Caco-2 (cell line): ENCODE measurements at regions not wholly inside any gene's neighbourhood (a gene's known extent, or its start where the extent isn't known, plus 50 kb on each side); places are given as distances from the start of the nearest gene placed in this dataset.
"Not testable (repeated sequence)": the region's sequence is repeated elsewhere in the genome, so short reads cannot be mapped to it uniquely, and the experiment has no call there.

Experiments used
- BruUV-seq: library from RNA; stranded (reverse); fragments of 400-500 nt; replicated peaks from 2 replicates; lab custom pipeline; 2021; lab: Mats Ljungman, UMichigan
- CTCF ChIA-PET: fragments of 300-600 bp; sonication (Branson Sonifier 250); formaldehyde crosslinking; loops from one replicate; lab custom pipeline; 2022; ENCODE audit warnings: antibody characterized with exemption; lab: Charles Lee
- POLR2A ChIA-PET: fragments of 300-600 bp; sonication (Branson Sonifier 250); formaldehyde crosslinking; loops from one replicate; lab custom pipeline; 2022; ENCODE audit warnings: antibody characterized with exemption; lab: Charles Lee
- DNase-seq, 2 experiments: peaks; one replicate each; pipeline versions ENCODE4 v3.0.0 to v3.0.0-alpha.2; 2020 to 2022
- H3K27me3 ChIP-seq: replicated peaks from 2 replicates; pipeline ENCODE4 v1.6.0; 2011; ENCODE audit warnings: low read length; ENCODE audit not compliant: control insufficient read depth, insufficient read depth
- H3K36me3 ChIP-seq: 2 replicates; pipeline ENCODE4 v1.5.1; 2011; ENCODE audit warnings: low read length; ENCODE audit not compliant: control insufficient read depth, insufficient read depth
- H3K4me1 ChIP-seq: fragments of 250-450 bp; sonication (Bioruptor Pico); 2 replicates; pipeline ENCODE4 v1.5.1; 2020; ENCODE audit warnings: mild to moderate bottlenecking
- H3K4me3 ChIP-seq: 2 replicates; pipeline ENCODE4 v1.5.1; 2011; ENCODE audit warnings: low read depth, mild to moderate bottlenecking, control low read depth, low read length
- H3K9me3 ChIP-seq: fragments of 250-450 bp; sonication (Bioruptor Pico); 2 replicates; pipeline ENCODE4 v1.5.1; 2020; ENCODE audit warnings: mild to moderate bottlenecking, moderate library complexity
- H3K27ac Mint-ChIP-seq: one replicate; pipeline ENCODE4 v1.8.0; 2022; ENCODE audit warnings: mixed read lengths; ENCODE audit not compliant: unreplicated experiment
- H3K27me3 Mint-ChIP-seq: one replicate; pipeline ENCODE4 v1.8.0; 2022; ENCODE audit warnings: mixed read lengths; ENCODE audit not compliant: insufficient read depth, unreplicated experiment
- H3K36me3 Mint-ChIP-seq: one replicate; pipeline ENCODE4 v1.8.0; 2022; ENCODE audit warnings: mild to moderate bottlenecking, mixed read lengths; ENCODE audit not compliant: insufficient read depth, unreplicated experiment
- H3K4me1 Mint-ChIP-seq: one replicate; pipeline ENCODE4 v1.8.0; 2022; ENCODE audit warnings: low read depth, mixed read lengths; ENCODE audit not compliant: unreplicated experiment
- H3K4me3 Mint-ChIP-seq: one replicate; pipeline ENCODE4 v1.8.0; 2022; ENCODE audit warnings: mild to moderate bottlenecking, moderate library complexity, mixed read lengths; ENCODE audit not compliant: unreplicated experiment
- H3K9me3 Mint-ChIP-seq: one replicate; pipeline ENCODE4 v1.8.0; 2022; ENCODE audit warnings: mixed read lengths; ENCODE audit not compliant: unreplicated experiment
- CTCF ChIP-seq, 2 experiments: fragments of 200-600 bp in 1 of 2; IDR thresholded peaks; 1 replicate in 1 of 2; 2 replicates in 1 of 2; pipeline versions ENCODE4 v1.5.1 to v1.8.0; 2011 to 2022; ENCODE audit warnings: antibody characterized with exemption in 1 of 2, control low read depth in 1 of 2, inconsistent platforms in 1 of 2, low read depth in 1 of 2, low read length in 1 of 2, mild to moderate bottlenecking in 1 of 2, moderate library complexity in 1 of 2; ENCODE audit not compliant: insufficient read depth in 1 of 2, severe bottlenecking in 1 of 2, unreplicated experiment in 1 of 2
- intact Hi-C: fragments of 100-400 bp; cut with micrococcal nuclease; formaldehyde crosslinking; loops from one replicate; pipeline ENCODE4 v1.10.0; 2022; ENCODE audit not compliant: unreplicated experiment

- DNase-seq: no peak
- Histone ChIP-seq H3K27me3 (no peaks in the 10 kb centered on the region), H3K4me1 (no peaks in the 10 kb centered on the region), H3K36me3 (no peaks in the 10 kb centered on the region), H3K9me3 (no peaks in the 10 kb centered on the region), H3K4me3 (no peak overlapping the region)
- no peak overlapping the region for H3K4me3 Mint-ChIP-seq
- intact Hi-C loops: no loop called here
- H3K27me3 Mint-ChIP-seq: peaks cover 16% of the 10 kb centered on the region
- BruUV-seq: no TSS peak
- H3K27ac Mint-ChIP-seq: no peak overlapping the region
- no peaks in the 10 kb centered on the region for H3K9me3 Mint-ChIP-seq
- TF ChIP-seq CTCF (IDR thresholded peaks at IDR 0.05; ENCODE audit: insufficient read depth in 1 of 2, low read depth in 1 of 2, low read length in 1 of 2, severe bottlenecking in 1 of 2, unreplicated experiment in 1 of 2): no peak
- POLR2A ChIA-PET: no interaction called here
- no peaks in the 10 kb centered on the region for H3K36me3 Mint-ChIP-seq
- CTCF ChIA-PET: no interaction called here
- H3K4me1 Mint-ChIP-seq: no peaks in the 10 kb centered on the region
Measured at GRCh38 chr9:33662871-33663270, 132.5 kb upstream of the PRSS3 start.

- Mint-ChIP-seq H3K4me3 (peak overlapping the region; percentile 82), H3K27me3 (peaks cover 43% of the 10 kb centered on the region)
- intact Hi-C loops, H3K4me1 ChIP-seq, H3K27ac Mint-ChIP-seq, H3K27me3 ChIP-seq, H3K9me3 ChIP-seq, H3K4me1 Mint-ChIP-seq, BruUV-seq, DNase-seq, POLR2A ChIA-PET, H3K36me3 ChIP-seq, H3K9me3 Mint-ChIP-seq, H3K36me3 Mint-ChIP-seq: not testable (repeated sequence)
- CTCF ChIA-PET: interaction anchor here (1.3 kb wide), 1 partner anchor 209 kb away, joined by 6 read pairs; no protein-coding TSS in a partner anchor
- peak overlapping the region; percentile 40 for H3K4me3 ChIP-seq
Measured at GRCh38 chr9:33676194-33676745, 119.1 kb upstream of the PRSS3 start.

- H3K9me3 Mint-ChIP-seq: no peaks in the 10 kb centered on the region
- DNase-seq: peak in 1 of 2 experiments; percentile 22
- no peak overlapping the region for H3K27ac Mint-ChIP-seq
- BruUV-seq: no TSS peak
- peak overlapping the region; percentile 40 for H3K4me3 ChIP-seq
- intact Hi-C loops: no loop called here
- H3K4me1 ChIP-seq: peaks cover 4% of the 10 kb centered on the region; the same call in 1 of the 2 replicates
- no peaks in the 10 kb centered on the region for H3K4me1 Mint-ChIP-seq
- H3K4me3 Mint-ChIP-seq: peak overlapping the region; percentile 82
- peaks cover 43% of the 10 kb centered on the region for H3K27me3 Mint-ChIP-seq
- H3K27me3 ChIP-seq: no peaks in the 10 kb centered on the region; the same call in 1 of the 2 replicates
- TF ChIP-seq CTCF (IDR thresholded peaks at IDR 0.05; ENCODE audit: insufficient read depth in 1 of 2, low read depth in 1 of 2, low read length in 1 of 2, severe bottlenecking in 1 of 2, unreplicated experiment in 1 of 2): no peak
- H3K9me3 ChIP-seq: no peaks in the 10 kb centered on the region; the same call in 1 of the 2 replicates
- CTCF ChIA-PET: interaction anchor here (1.3 kb wide), 1 partner anchor 210 kb away, joined by 6 read pairs; no protein-coding TSS in a partner anchor
- POLR2A ChIA-PET: no interaction called here
- no peaks in the 10 kb centered on the region for H3K36me3 Mint-ChIP-seq
- H3K36me3 ChIP-seq: no peaks in the 10 kb centered on the region
Measured at GRCh38 chr9:33676746-33677505, 118.4 kb upstream of the PRSS3 start.
